AG04449 (cell line): ENCODE measurements at regions not wholly inside any gene's neighbourhood (a gene's known extent, or its start where the extent isn't known, plus 50 kb on each side); places are given as distances from the start of the nearest gene placed in this dataset.

ENCODE experiments used
- CTCF ChIA-PET: fragments of 350-600 bp; formaldehyde crosslinking; extraction: SDS; loops from one replicate; lab custom pipeline; 2021; ENCODE audit warnings: antibody characterized with exemption; lab: Yijun Ruan, JAX
- POLR2A ChIA-PET: fragments of 400-600, 350-600 bp; formaldehyde crosslinking; extraction: SDS; loops from one replicate; lab custom pipeline; 2020; ENCODE audit warnings: antibody characterized with exemption, inconsistent platforms; lab: Yijun Ruan, JAX
- DNase-seq: peaks from one replicate; pipeline ENCODE4 v3.0.0-alpha.2; 2010; ENCODE audit warnings: low read depth, low spot score
- H3K4me3 ChIP-seq: 2 replicates; pipeline ENCODE4 v1.5.1; 2011; ENCODE audit warnings: low read depth, mild to moderate bottlenecking, control low read depth, low read length
- TF ChIP-seq, protein P1 (sequence below): IDR thresholded peaks from one replicate; pipeline ENCODE4 v1.5.1; 2011; ENCODE audit warnings: mild to moderate bottlenecking, moderate library complexity, low read length, control low read depth, inconsistent platforms; ENCODE audit not compliant: insufficient read depth; ENCODE audit errors: missing control alignments

DNA sequence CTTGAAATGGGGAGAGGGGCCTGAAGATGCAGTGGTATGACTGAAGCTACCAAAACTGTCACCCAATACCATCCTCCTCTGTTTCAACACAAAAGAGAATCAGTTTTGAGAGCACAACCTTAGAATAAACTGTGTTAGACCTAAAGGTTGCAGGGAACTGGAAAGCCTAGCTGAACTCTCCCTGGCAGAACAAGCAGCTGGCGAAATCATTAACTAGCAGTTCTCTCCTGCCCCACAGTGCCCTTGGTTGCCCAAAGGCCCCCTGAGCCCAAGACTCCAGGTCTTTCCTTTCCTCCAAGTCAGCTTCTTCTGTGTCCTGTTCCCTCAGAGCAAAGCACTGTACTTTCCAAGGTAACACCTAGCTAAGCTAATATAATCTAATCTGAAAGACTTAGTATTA, 135.4 kb upstream of the SLC30A5 start:
- TF ChIP-seq, protein P1, sequence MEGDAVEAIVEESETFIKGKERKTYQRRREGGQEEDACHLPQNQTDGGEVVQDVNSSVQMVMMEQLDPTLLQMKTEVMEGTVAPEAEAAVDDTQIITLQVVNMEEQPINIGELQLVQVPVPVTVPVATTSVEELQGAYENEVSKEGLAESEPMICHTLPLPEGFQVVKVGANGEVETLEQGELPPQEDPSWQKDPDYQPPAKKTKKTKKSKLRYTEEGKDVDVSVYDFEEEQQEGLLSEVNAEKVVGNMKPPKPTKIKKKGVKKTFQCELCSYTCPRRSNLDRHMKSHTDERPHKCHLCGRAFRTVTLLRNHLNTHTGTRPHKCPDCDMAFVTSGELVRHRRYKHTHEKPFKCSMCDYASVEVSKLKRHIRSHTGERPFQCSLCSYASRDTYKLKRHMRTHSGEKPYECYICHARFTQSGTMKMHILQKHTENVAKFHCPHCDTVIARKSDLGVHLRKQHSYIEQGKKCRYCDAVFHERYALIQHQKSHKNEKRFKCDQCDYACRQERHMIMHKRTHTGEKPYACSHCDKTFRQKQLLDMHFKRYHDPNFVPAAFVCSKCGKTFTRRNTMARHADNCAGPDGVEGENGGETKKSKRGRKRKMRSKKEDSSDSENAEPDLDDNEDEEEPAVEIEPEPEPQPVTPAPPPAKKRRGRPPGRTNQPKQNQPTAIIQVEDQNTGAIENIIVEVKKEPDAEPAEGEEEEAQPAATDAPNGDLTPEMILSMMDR: no peak
- ChIA-PET POLR2A (no interaction called here), CTCF (interaction anchor here (1.2 to 1.9 kb wide), 2 partner anchors 13 to 672 kb away, joined by 3 to 9 read pairs; no protein-coding TSS in a partner anchor)
- no peak for DNase-seq
- H3K4me3 ChIP-seq: no peak overlapping the region

DNA sequence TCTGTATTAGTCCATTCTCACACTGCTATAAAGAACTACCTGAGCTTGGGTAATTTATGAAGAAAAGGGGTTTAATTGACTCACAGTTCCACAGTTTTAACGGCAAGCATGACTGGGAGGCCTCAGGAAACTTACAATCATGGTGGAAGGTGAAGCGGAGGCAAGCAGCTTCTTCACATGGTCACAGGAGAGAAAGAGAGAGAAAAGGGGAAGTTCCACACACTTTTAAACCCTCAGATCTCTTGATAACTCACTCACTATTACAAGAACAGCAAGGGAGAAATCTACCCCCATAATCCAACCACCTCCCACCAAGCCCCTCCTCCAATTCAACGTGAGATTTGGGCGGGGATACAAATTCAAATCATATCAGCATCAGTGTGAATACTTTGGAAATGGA, 133.4 kb upstream of the SLC30A5 start:
- POLR2A ChIA-PET: no interaction called here
- no peak overlapping the region for H3K4me3 ChIP-seq
- no peak for DNase-seq
- TF ChIP-seq, protein P1: no peak
- CTCF ChIA-PET: interaction anchor here (1.4 to 3.1 kb wide), 2 partner anchors 676 kb away, joined by 4 to 8 read pairs; no protein-coding TSS in a partner anchor

DNA sequence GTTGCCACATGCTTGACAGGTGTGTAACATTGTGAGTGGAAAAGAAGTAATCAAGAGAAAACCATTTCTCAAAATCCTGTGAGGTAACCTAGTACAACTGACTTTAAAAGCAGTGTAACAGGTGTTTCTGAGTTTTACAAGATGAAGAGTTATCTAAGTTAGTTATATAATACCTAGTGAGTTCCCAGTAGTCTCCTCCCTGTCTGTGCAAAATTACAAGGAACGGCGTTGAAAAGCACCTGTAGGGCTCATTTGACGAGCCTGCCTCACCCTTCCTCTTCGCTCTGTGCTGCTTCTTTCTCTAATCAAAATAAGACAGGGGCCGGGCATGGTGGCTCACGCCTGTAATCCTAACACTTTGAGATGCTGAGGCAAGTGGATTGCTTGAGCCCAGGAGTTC, 132.9 kb upstream of the SLC30A5 start:
- TF ChIP-seq, protein P1: no peak
- DNase-seq: no peak
- H3K4me3 ChIP-seq: no peak overlapping the region
- ChIA-PET CTCF (interaction anchor here (3.1 to 4.0 kb wide), 2 partner anchors 674 to 677 kb away, joined by 8 to 38 read pairs; no protein-coding TSS in a partner anchor), POLR2A (no interaction called here)

DNA sequence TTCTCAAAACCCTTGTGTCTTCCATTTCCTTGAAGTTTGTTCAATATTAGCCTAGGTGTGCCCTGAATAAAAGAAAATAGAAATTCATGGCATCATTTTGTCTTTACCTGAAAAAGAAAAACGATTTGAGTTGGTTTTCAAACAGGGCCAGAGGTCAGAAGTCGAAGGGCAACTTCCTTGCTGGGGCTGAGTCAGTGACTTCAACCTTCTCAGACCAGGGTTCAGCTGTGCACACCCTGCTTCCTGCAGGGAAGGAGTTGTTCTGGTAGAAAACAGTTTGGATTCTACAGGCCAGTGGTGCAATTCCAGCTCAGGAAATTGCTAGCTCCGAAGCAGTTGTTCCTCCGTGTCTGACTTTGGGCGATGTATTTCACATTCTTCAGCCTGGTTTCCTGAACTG, 132.1 kb upstream of the SLC30A5 start:
- DNase-seq: no peak
- no peak overlapping the region for H3K4me3 ChIP-seq
- TF ChIP-seq, protein P1: no peak
- ChIA-PET POLR2A (no interaction called here), CTCF (interaction anchor here (0.8 to 4.0 kb wide), 8 partner anchors 11 to 679 kb away, joined by 3 to 38 read pairs (median 5); no protein-coding TSS in a partner anchor)

DNA sequence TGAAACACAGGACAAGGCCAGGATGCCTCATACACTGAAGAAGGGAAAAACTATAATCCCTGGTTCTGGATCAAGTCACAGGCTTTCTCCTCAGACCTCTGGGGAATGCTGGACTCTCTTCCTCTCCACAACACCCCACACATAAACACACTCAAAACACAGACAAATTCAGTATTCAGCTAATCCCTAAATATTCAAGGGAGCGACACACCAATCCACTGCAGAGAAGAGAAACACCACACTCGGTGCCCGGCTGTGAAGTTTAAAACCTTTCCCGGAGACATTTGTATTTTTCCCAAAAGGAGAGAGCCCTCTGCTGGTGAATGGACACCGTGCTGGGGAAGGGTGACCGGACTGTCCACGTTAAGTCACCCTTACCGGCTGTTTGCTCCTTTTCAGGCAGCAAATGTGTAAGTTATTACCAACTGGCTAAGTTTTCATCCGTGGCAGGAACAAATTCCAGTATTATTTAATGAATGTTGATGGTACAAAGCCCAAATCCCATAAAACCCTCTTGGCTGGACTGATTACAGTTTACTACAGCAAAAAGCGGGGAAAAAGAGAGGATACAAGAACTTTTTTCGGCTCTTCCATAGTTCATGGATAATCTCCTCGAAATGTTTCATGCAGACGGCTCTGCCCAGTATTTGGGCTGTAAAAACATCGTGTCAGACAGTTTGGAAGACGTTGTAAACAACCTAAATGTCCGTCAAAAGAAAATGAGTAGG, 130.9 kb upstream of the SLC30A5 start:
- ChIA-PET CTCF (interaction anchor here (0.6 to 4.0 kb wide), 24 partner anchors 9 to 835 kb away, joined by 3 to 38 read pairs (median 3); no protein-coding TSS in a partner anchor), POLR2A (no interaction called here)
- no peak for DNase-seq
- H3K4me3 ChIP-seq: no peak overlapping the region
- TF ChIP-seq, protein P1: peak; percentile 82

DNA sequence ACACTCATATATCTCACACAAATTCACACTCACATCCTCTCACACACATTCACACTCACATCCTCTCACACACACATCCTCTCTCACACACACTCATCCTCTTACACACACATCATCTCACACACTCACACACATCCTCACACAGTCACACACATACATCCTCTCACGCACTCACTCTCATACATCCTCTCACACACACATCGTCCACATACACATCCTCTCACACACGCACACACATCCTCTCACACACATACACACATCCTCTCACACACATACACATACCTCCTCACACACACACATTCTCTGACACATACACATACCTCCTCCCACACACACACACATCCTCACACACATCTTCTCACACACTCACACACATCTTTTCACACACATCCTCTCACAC, 129.1 kb upstream of the SLC30A5 start:
- no peak overlapping the region for H3K4me3 ChIP-seq
- no peak for DNase-seq
- ChIA-PET POLR2A (no interaction called here), CTCF (interaction anchor here (4.0 kb wide), 1 partner anchor 677 kb away, joined by 38 read pairs; no protein-coding TSS in a partner anchor)
- TF ChIP-seq, protein P1: no peak
